HCEC 1CT (cell line): ENCODE measurements at regions not wholly inside any gene's neighbourhood (a gene's known extent, or its start where the extent isn't known, plus 50 kb on each side); places are given as distances from the start of the nearest gene placed in this dataset.

ENCODE experiments used
- DNase-seq: peaks from one replicate; pipeline ENCODE4 v3.0.0-alpha.2; 2017

DNA sequence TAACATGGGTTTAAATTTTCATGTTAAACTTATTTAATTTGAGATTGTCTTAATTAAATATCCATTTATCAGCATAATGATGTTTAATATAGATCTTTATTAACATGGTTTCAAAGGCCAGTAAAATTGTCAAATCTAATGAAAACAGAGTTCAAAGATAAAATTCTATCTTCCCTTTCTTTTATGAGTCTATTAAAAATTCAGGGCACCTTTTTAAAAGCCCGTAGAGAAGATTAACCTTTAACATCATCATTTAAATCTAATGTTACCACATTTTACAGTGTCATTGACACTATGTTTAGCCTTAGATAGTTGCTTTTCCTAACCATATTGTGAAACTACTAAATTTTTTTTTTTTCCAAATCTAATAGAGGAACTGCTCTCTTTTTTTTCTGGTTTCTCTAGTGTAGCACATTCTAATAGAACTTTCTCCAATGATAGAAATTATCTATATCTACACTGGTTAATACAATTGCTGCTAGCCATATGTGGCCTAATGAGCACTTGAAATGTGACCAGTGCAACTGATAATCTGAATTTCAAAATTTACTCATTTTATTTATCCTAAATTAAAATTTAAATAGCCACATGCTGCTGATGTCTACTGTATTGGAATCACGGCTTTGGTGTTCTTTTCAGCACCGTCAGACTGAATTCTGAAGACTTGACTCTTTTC is 410.9 kb downstream of the UTRN start:
- no peak for DNase-seq

DNA sequence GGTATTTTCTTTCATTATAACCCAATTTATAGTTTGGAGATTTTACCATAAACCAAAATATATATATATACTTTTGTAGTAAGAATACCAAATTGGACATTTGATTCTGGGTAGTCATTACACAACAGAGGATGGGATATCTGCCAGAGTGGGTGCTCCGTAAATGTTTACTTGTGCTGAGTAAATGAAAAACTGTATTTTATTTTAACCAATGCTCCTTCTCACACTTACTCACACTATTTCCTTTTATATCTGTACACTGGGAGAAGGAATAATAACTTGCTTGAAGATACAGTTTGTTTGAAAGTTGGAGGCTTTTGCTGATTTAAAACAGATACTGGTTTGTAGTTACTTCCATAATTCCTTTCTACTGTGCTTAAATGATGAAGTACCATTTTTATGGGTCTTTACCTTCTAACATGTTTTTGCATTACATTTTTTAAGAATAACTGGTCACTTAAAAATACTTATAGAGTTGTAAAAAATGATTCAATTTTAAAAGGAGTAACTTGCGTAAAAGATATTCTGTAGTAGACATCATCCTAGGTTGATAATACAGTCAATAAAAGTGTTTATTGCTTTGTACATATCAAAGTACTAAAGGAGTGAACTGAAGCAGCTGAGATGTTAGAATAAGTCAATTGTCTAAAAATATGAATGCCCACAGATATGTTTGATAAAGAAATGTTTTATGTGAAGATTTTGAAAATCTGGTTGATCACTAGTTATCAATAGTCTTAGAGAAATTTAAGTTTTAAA is 411.7 kb downstream of the UTRN start:
- no peak for DNase-seq

DNA sequence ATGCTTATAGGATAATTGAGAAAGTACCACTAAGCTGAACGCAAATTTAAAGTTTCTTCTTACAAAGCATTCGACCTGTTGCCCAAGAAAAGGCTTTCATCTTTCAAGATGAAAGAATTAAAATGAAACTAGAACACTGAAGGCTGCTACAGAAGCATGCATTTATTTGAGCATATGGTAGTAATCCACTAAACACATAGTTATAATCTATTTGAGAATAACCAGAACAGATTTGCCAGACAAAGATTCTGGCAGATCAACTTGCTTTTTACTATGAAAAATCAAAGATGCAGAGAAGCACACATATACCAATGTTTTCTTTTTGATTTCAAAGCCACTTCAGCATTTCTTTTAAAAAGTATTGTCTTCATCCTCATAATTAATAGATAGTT is 412.2 kb downstream of the UTRN start:
- no peak for DNase-seq

DNA sequence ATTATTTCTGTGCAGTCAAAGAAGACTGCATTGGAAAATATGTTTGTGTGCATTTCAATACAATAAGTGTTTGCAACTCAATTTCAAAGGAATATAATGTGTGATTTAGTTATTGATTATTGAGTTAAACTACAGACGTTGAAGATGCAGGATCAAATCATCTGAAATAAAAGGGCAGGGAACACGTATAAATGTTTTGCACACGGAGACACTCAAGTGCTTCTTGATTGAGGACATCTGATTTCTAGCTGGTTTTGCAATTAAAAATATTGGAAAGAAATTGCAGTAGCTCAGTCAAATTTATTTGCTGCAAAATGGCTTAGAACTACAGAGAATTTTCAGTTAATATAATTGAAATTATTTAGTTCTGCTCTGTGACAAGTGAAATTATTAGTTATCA is 412.7 kb downstream of the UTRN start:
- DNase-seq, result no peak

DNA sequence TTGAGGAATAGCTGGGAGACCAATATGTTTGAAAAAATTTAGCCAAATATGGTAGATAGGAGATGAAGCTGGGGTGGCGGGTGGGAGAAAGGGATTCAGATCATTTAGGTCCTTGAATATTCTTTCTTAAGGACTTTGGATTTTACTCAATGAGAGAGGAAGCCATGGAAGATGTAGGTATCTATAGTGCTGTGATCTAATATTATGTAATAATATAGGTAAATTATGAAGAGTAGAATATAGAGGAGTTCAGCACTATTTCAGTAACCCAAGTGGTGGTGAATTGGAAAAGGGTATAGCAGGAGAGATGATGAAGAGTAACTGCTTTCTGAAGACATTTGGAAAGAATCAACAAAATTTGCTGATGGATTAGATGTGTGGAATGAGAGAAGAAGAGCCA is 417.6 kb downstream of the UTRN start:
- no peak for DNase-seq

DNA sequence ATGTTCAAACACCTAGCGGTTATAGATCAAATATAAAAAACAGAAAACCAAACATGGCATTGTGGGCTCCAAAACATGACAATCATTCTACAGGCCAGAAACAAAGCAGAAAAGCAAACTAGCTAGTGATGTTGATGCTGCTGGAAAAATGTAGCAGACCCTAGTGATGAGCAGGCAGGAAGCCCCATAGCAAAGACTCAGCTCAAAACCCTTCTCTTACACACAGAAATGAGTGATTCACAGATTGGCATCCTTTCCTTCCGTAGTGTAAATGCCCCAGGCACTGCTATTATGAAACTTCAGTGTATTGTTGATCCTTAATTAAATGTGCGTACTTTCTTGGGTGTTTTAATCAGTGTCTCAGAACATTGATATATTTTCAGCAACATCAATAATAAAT is 425.1 kb downstream of the UTRN start:
- peak; percentile 89 for DNase-seq

DNA sequence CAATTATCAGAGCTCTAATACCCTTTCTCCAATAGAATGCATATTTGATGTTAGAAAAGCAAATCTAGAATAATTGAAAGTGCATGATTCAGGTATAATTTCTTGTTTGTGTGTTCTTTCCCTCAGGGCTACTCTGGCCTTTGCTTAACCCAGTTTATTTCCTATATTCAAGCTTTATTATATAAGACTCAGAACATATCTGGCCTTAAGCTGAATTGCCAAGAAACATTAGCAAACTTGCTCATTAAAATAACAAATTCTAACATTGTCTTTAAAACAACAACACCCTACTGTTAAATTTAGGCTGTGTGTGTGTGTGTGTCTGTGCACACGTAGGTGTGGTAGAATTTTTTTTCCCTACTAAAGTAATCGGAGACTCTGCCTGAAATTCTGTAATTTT is 426.5 kb downstream of the UTRN start:
- no peak for DNase-seq

DNA sequence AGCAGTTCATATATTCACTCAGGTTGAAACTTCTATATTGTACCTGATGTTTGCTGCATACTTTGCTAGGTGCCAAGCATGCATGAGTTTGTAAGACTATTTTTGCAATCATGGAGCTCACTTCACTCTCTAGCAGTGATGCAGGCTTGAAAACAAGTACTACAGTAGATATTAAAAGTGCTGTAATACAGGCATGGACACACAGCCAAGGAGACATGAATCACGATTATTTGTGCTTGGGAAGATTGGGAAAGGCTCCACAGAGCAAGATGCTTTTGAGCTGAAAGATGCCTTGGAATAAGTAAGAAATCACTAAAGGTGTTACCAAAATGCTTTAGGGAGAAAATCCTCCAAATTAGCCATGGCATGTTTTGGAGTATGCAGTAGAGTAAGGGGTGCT is 427.4 kb downstream of the UTRN start:
- DNase-seq, result no peak

DNA sequence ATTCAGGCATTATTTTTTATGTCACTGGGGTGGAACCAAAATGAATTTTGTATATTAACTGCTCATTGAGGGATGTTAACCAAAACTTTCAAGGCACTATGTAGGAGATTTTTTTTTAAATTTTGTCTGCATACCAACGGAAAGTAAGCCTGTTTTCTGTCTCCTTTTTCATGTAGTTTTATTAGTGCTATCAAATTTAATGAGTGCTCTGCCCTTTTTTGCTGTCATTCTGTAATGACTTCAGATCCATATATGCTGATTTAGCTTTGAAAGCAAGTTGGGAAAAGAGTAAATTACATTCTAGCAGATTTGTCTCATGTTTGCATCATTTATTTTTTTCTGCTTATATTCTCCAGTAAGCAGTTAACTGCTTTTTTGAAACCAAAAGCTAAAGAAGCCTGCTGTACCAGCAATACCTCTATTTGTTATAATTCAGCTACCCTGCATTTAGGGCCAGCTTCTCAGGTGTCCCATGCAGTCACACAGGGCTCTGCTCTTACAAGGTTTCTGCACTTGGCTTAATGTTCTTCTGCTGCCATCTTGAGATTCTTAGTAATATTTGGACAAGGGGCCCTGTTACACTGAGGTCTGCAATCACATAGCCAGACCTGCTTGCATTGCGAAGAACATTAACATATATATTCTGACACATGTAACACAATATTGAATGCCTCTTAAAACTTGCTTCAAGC is 429.0 kb downstream of the UTRN start:
- no peak for DNase-seq

DNA sequence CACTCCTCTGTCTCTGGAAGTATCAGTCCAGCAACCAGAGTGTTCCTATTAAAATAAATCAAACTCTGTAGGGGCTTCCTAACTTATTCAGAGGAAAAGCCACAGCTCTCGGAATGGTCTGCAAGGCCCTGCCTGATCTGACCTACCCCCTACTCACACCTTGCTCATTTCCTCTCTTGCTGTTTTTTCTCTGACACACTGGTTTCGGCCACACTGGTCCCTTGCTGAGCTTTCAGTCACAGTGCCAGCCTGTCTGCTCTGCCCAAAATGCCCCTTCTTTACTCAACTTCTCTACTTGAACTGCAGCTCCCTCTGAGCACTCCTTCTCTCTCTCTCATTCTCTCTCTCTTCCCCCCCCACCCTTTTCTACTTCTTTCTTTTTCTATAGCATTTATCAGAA is 430.2 kb downstream of the UTRN start:
- DNase-seq, result no peak

DNA sequence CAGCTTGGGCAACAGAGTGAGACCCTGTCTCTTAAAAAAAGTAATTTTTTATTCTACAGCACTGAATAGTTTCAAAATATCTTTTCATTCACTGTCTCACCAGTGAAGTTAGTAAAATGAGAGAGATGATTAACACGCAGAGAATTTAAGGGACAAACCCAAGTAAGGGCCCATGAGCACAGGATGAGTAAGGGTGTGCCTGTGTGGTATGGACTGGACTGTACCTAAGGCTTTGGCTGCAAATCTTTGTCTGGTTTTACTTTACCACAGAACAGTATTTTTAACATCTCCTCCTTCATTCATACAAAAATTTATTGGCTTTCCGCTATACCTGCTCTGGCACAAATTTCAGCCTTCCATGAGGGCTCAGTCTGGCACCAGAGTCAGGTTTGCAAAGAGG is 433.3 kb downstream of the UTRN start:
- DNase-seq, result peak; percentile 70

DNA sequence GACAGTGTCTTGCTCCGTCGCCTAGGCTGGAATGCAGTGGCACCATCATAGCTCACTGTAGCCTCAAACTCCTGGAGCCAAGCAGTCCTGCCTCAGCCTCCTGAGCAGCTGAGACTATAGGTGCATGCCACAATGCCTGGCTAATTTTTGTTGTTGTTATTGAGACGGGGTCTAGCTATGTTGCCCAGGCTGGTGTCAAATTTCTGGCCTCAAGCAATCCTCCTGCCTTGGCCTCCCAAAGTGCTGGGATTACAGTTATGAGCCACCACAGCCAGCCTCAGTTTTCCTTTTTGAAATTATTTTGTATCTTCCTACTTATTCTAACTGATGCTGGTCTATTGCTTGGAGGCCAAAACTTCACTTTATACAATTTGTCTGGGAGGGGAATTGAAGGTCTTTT is 436.1 kb downstream of the UTRN start:
- no peak for DNase-seq

DNA sequence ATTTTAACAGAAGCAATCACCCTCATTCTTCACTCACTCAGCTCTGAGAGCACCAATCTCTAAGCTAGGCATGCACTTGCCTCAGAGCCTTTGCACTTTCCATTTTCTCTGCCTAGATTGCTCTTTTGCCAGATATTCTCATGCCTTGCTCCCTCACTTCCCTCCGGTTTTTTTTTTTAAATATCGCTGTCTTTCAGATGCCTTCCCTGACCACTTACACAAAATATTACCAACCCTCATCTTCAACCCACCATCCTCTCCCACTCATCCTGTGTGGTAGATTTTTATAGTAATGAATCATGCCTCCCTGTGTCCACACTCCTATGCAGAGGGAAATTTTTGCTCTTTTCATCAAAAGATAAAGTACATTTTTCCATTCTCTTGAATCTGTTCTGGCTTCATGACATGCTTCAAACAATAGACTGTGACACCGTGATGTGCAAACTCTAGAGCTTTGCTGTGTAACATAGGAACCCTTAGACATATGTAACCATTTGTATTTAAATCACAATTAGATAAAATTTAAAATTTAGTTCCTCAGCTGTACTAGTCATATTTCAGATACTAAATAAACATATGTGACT is 437.1 kb downstream of the UTRN start:
- DNase-seq, result no peak

DNA sequence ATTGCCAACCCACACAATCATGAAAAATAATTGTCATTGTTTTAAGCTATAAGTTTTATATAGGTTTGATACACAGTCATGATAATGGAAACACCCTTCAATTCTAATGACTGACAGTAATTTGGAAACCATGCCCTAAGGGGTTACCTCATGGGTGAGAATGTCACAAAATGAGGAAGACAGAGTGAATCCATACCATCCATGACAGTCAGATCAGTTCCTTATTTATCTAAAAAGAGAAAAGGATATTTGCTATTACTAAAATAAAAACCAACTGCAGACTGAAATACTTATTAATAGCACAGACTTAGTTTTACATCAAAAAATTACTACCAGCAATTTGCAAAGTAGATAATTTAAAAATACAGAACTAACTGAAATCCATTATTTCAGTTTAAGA is 437.8 kb downstream of the UTRN start:
- no peak for DNase-seq

DNA sequence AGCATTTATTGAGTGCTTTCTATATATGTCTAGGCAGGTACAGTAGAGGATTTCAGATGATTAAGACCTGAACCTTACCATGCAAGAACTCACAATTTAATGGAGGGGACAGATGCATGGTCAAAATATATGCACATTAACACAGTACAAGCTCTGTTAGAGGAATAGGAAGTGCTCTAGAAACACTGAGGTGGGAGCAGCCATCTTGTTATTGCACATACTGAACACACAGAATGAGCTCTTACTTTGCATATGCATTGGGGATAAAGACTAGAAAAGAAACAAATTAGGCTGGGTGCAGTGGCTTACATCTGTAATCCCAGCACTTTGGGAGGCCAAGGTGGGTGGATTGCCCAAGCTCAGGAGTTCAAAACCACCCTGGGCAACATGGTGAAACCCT is 438.3 kb downstream of the UTRN start:
- DNase-seq, result no peak

DNA sequence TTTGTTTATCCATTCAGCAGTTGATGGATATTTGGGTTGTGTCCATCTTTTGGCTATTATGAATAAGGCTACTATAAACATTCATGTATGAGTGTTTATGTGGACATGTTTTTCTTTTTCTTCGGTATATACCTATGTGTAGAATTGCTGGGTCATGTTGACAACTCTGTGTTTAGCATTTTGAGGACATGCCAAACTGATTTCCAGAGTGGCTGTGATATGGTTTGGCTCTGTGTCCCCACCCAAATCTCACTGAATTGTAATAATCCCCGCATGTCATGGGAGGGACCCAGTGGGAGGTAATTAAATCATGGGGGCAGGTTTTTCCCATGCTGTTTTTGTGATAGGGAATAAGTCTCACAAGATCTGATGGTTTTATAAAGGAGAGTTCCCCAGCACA is 439.7 kb downstream of the UTRN start:
- DNase-seq, result no peak

DNA sequence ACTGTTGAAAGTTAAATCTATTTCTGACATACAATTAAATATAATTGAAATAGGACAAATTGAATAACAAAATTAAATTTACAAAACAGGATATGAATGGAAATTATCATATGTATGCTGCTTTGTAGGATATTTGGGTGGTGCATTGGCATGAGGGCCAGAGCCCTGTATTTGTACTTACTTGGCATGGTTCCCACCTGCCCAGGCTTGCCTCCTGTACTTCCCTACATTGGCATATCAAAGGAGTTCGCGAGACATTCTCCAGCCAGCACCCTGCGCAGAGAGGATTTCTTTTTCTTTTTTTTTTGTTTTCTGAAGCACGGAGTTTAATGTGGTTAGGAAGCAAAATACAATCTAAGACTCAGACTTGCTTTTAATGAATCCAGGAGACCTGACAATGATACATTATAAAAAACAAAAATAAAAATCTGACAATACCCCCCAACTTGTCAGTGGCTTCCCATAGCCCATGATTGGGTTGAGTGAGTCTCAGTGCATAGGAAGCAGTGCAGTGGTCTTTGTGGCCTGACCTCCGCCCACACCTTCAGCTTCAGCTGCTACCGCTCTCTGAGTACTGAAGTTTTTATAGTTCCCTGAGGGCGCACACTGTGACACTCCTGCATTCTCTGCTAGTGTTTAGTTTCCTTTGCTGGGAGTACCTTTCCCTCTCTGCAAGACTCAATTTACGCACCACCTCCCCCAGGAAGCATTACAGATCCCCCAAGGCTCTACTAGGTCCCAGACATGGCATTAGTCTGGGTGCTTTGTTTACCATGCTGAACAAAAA is 440.8 kb downstream of the UTRN start:
- DNase-seq, result no peak

DNA sequence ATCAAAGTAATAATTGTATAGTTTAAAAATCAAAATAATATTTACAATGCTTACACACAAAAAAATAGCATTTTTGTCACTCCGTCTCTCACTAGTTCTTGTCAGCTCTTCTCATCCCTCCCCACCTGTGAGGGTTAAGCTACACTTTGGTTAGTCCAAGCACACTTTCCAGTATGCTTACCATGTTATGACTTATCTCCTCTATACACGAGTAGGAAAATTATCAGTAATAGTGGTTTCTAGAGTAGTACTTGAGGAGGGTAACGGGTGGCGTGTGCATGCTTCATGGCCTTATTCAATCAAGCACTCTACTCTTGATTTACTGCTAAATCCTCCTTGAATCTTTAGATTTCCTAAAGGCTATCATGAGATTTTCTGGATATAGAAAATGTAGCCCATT is 443.7 kb downstream of the UTRN start:
- no peak for DNase-seq

DNA sequence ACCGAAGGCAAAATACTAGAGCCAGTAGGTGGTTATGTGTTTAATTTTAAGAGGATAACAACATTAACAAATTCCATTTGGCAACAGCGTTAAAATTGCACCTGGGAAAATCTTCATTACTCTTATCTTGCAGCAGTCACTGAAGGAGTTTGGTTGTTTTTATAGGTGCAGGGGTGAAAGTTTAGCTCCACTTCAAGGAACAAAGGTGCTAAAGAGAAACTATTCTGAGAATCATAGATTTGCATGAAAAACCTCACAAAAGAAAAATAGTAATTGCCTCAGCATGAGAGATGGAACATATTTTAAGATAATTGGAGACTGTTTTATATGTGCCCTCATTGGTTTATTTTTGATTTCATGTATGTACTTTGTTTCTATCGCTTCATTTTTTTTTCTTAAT is 444.4 kb downstream of the UTRN start:
- DNase-seq, result no peak

DNA sequence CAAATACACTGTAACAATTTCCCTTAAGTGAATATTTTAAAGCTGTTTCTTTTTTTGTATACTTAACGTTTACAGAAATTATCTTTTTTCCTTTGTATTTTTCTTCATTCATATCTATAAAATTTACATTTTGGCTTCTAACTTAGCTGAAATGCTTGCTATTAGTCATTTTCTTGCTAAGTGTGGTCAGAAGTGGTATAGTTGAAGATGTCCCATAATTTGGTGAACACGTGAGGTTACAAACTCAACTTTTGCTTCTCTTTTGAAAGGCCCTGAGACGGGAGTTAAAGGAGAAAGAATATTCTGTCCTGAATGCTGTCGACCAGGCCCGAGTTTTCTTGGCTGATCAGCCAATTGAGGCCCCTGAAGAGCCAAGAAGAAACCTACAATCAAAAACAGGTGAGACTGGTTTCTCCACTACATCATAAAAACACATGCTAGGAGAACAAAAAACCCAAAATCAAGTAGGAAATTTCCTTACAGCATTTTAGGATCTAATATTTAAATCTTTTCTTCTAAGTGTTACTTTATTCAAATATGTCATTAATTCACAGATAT is 445.0 kb downstream of the UTRN start:
- DNase-seq, result no peak

DNA sequence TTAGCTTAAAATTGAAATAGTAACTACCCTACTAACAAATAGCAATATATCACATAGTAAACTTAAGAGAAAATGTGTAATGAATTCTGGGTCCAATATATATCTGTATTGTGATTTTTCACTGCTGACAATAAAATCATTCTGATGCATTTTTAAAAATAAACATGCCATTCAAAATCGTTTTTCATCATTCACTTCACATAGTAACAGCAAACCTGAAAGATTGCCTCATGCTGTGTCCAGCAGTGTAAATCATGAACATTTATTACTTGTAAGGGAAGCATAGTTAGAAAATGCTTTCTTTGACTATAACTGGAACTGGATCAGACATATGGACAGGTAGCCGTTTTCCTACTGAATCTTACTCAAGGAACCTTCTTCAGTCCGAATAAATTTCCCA is 446.1 kb downstream of the UTRN start:
- no peak for DNase-seq

DNA sequence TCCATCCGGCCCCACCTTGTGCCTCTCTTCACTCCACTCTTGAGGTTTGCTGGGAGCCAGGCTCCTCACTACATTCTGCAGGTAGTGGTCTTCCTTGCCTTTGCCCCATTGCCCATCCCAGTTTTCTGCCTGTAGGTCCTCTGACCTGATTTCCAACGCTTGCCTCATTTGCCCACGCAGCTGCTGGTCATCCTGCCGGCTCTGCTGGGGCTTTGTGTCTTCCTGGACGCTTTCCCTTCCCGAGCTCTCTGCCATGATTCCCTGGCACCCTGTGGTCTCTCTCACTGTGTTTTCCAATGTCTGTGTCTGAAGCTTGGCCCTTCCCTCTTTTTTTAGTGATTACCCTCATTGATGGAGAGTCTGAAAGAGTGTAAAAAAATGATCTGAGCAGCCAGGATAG is 451.6 kb downstream of the UTRN start:
- DNase-seq, result no peak

DNA sequence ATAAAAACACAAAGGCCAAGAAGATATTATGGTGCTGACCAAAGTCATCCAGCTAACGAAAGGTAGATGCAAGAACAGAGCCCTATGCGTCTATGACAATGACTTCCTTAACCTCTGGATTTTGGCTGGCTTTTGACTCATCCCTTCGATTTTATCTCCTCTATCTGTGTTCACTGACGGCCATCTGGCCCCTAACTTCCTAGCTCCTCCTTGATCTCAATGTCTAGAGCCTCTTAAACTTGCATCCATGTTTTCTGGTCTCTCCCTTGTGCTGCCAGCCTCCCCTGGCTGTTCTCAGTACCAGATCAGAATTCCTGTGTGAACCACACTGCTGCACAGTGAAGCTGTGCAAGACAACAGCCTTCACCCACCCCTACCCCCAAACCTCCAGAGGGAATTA is 452.9 kb downstream of the UTRN start:
- DNase-seq, result no peak
